T-cell (primary cell): ENCODE measurements at regions not wholly inside any gene's neighbourhood (a gene's known extent, or its start where the extent isn't known, plus 50 kb on each side); places are given as distances from the start of the nearest gene placed in this dataset.
"Not testable (repeated sequence)": the region's sequence is repeated elsewhere in the genome, so short reads cannot be mapped to it uniquely, and the experiment has no call there.

Source experiments
- ATAC-seq, 4 experiments: fragments of 200-7000 bp in 3 of 4; fragments of 150-1000 bp in 1 of 4; cut with Tn5 transposase; replicated peaks in 1 of 4; 1 replicate in 3 of 4; 2 replicates in 1 of 4; pipeline ENCODE4 v1.10.0; 2021; ENCODE audit warnings: moderate library complexity in 3 of 4, mild to moderate bottlenecking in 2 of 4, moderate number of reproducible peaks in 1 of 4
- CTCF ChIA-PET, 2 donors: fragments of 300-600 bp; sonication (Branson Sonifier 250); formaldehyde crosslinking; loops; one replicate each; lab custom pipeline; 2022; ENCODE audit warnings: antibody characterized with exemption in 2 of 2; lab: Charles Lee
- POLR2A ChIA-PET, 2 donors: fragments of 300-600 bp; sonication (Branson Sonifier 250); formaldehyde crosslinking; loops; one replicate each; lab custom pipeline; 2022; ENCODE audit warnings: antibody characterized with exemption in 2 of 2; lab: Charles Lee
- DNase-seq, 35 experiments: peaks; one replicate each; pipeline versions ENCODE4 v3.0.0 to v3.0.0-alpha.2; 2013 to 2023
- H3K27ac ChIP-seq: one replicate; pipeline ENCODE4 v1.5.1; 2013; ENCODE audit warnings: low read length
- H3K27me3 ChIP-seq, 2 experiments: replicated peaks in 1 of 2; 1 replicate in 1 of 2; 2 replicates in 1 of 2; pipeline versions ENCODE4 v1.6.1 to v1.7.0; 2013; ENCODE audit warnings: low read length in 1 of 2, mixed read lengths in 1 of 2; ENCODE audit not compliant: control insufficient read depth in 2 of 2, insufficient read depth in 2 of 2; ENCODE audit errors: extremely low read depth in 1 of 2
- H3K36me3 ChIP-seq, 2 donors: 1 replicate in 1 of 2; 2 replicates in 1 of 2; pipeline versions ENCODE4 v1.6.1 to v1.7.0; 2013; ENCODE audit warnings: low read length in 1 of 2; ENCODE audit not compliant: control insufficient read depth in 2 of 2, insufficient read depth in 1 of 2; ENCODE audit errors: extremely low read depth in 1 of 2
- H3K4me1 ChIP-seq, 2 experiments: 1 replicate in 1 of 2; 2 replicates in 1 of 2; pipeline versions ENCODE4 v1.6.1 to v1.7.0; 2013; ENCODE audit warnings: low read length in 2 of 2, mixed read lengths in 1 of 2; ENCODE audit not compliant: insufficient read depth in 2 of 2, control insufficient read depth in 1 of 2; ENCODE audit errors: extremely low read depth in 1 of 2
- H3K4me3 ChIP-seq, 2 donors: 1 replicate in 1 of 2; 2 replicates in 1 of 2; pipeline versions ENCODE4 v1.5.1 to v1.7.0; 2013; ENCODE audit warnings: mild to moderate bottlenecking in 2 of 2, low read length in 1 of 2, moderate library complexity in 1 of 2; ENCODE audit not compliant: control insufficient read depth in 1 of 2; ENCODE audit errors: extremely low read depth in 1 of 2
- H3K9me3 ChIP-seq: 2 replicates; pipeline ENCODE4 v1.7.0; 2013
- H3K27ac Mint-ChIP-seq, 2 donors: one replicate each; pipeline ENCODE4 v1.8.0; 2020 to 2021; ENCODE audit warnings: mild to moderate bottlenecking in 2 of 2, mixed read lengths in 2 of 2
- H3K27me3 Mint-ChIP-seq, 2 donors: one replicate each; pipeline ENCODE4 v1.8.0; 2021 to 2022; ENCODE audit warnings: mixed read lengths in 2 of 2
- H3K36me3 Mint-ChIP-seq: one replicate; pipeline ENCODE4 v1.8.0; 2021; ENCODE audit warnings: mixed read lengths
- H3K4me1 Mint-ChIP-seq, 3 donors: one replicate each; pipeline ENCODE4 v1.8.0; 2020 to 2022; ENCODE audit warnings: mixed read lengths in 3 of 3, mild to moderate bottlenecking in 1 of 3
- H3K4me3 Mint-ChIP-seq, 3 donors: one replicate each; pipeline ENCODE4 v1.8.0; 2020 to 2022; ENCODE audit warnings: mild to moderate bottlenecking in 3 of 3, mixed read lengths in 3 of 3, moderate library complexity in 3 of 3
- H3K9me3 Mint-ChIP-seq, 3 donors: one replicate each; pipeline ENCODE4 v1.8.0; 2020 to 2022; ENCODE audit warnings: mixed read lengths in 3 of 3
- WGBS: methylation state at CpG from one replicate; pipeline ENCODE4 v1.1.5; 2013; ENCODE audit warnings: missing lambda C conversion rate; ENCODE audit not compliant: insufficient coverage; 5-methylcytosine and 5-hydroxymethylcytosine counted together

DNA sequence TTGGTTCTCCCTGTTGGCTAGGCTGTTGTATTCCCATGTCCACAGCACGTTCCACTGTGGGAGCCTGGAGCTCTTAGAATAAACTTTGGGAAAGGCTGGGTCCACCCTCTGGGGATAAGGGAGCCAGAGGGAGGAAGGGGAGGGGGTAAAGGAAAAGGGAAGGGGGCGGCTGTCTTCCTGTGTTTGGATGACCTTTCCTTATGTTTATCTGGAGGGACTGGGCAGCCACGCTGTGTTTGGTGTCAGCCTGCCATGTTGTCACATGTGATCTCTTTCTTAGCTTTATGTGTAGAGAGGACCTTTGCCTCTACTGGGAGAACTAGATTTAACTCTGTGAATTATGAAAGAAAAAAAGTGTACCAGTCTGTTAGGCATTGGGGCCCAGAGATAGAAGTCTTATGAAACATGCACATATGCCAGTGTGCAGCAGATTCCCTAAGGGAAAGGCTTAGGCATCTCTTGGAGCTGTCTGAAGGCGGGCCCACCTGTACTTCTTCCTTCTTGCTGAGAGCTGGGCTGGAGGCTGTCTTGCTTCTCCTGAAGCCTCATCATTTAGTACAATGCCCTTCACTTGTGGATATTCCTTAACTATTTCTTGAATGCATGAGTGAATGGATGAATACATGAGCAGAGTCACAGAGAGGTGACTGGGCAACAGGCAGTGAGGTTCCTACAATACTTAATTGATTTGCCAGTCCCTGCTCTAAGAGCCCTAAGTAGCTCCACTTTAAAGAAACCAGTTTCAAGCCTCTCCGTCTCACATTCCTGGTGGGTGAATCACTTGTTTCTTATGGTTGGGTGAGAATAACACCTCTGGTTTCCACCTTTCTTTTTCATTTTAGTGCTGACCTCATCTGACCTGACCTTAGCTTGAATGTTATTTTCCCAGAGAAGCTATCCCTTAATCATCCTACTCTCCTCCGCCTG lies 62.5 kb upstream of the ARHGAP29 start:
- ATAC-seq (no peak), DNase-seq (no peak)
- Histone ChIP-seq H3K9me3 (no peaks in the 10 kb centered on the region), H3K27ac (no peak overlapping the region), H3K36me3 (no peaks in the 10 kb centered on the region), H3K27me3 (peaks cover 0 to 16% of the 10 kb centered on the region in 2 experiments), H3K4me3 (no peak overlapping the region), H3K4me1 (no peaks in the 10 kb centered on the region)
- Mint-ChIP-seq H3K4me1 (no peaks in the 10 kb centered on the region), H3K9me3 (no peaks in the 10 kb centered on the region), H3K4me3 (no peak overlapping the region), H3K27ac (no peak overlapping the region), H3K36me3 (no peaks in the 10 kb centered on the region), H3K27me3 (peaks cover 9 to 18% of the 10 kb centered on the region in 2 donors)
- ChIA-PET CTCF (interaction anchor here in 1 of 2 donors (0.5 kb wide), 1 partner anchor 1524 kb away, joined by 5 read pairs; no protein-coding TSS in a partner anchor), POLR2A (no interaction called here)
- 72% methylated on average over 3 of the region's 6 CpGs for WGBS

DNA sequence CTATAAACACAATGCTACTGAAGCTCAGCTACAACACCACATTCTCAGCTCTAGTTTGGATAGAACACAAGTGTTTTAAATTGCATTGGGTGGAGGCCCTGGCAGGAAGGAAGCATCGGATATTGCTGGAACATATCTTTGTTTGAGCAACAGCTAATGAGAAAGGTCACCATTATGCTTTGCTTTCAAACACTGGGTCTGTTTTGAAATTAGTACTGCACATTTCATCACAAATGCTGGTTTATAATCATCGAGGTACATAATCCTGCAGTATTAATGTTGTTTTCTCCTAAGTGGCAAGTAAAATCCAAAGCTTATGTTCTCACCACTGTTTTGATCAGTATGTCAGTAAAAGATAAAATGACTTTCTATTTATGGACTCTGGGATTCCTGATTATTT lies 61.5 kb upstream of the ARHGAP29 start:
- no peaks in the 10 kb centered on the region for H3K9me3 Mint-ChIP-seq
- no CpG with 5 or more reads among the region's 2 CpGs for WGBS
- peaks cover 10 to 14% of the 10 kb centered on the region in 2 donors for H3K27me3 Mint-ChIP-seq
- DNase-seq (no peak), ATAC-seq (no peak)
- no peaks in the 10 kb centered on the region for H3K4me1 Mint-ChIP-seq
- no peaks in the 10 kb centered on the region for H3K36me3 ChIP-seq
- no peak overlapping the region for H3K4me3 Mint-ChIP-seq
- H3K27me3 ChIP-seq: peaks cover 0 to 12% of the 10 kb centered on the region in 2 experiments
- ChIA-PET CTCF (no interaction called here), POLR2A (no interaction called here)
- H3K4me3 ChIP-seq: no peak overlapping the region
- H3K4me1 ChIP-seq: no peaks in the 10 kb centered on the region
- H3K36me3 Mint-ChIP-seq: no peaks in the 10 kb centered on the region
- H3K27ac Mint-ChIP-seq: no peak overlapping the region
- H3K9me3 ChIP-seq: no peaks in the 10 kb centered on the region
- H3K27ac ChIP-seq: no peak overlapping the region

GRCh38 chr1:94296018-94296417 lies 58.6 kb upstream of the ARHGAP29 start:
- no peaks in the 10 kb centered on the region for H3K36me3 ChIP-seq
- ATAC-seq (no peak), DNase-seq (no peak)
- Mint-ChIP-seq H3K27ac (no peak overlapping the region), H3K9me3 (no peaks in the 10 kb centered on the region), H3K27me3 (peaks cover 25 to 26% of the 10 kb centered on the region in 2 donors), H3K4me3 (no peak overlapping the region), H3K36me3 (no peaks in the 10 kb centered on the region), H3K4me1 (no peaks in the 10 kb centered on the region)
- no peaks in the 10 kb centered on the region for H3K9me3 ChIP-seq
- no peaks in the 10 kb centered on the region for H3K4me1 ChIP-seq
- ChIA-PET POLR2A (no interaction called here), CTCF (no interaction called here)
- WGBS: no CpG with 5 or more reads among the region's 5 CpGs
- no peak overlapping the region for H3K4me3 ChIP-seq
- peaks cover 0 to 12% of the 10 kb centered on the region in 2 experiments for H3K27me3 ChIP-seq
- no peak overlapping the region for H3K27ac ChIP-seq

GRCh38 chr1:94292978-94293377 lies 55.6 kb upstream of the ARHGAP29 start:
- H3K4me1 Mint-ChIP-seq, H3K27ac Mint-ChIP-seq, H3K4me1 ChIP-seq, H3K9me3 ChIP-seq, DNase-seq, CTCF ChIA-PET, H3K36me3 Mint-ChIP-seq, ATAC-seq, H3K9me3 Mint-ChIP-seq, H3K36me3 ChIP-seq, POLR2A ChIA-PET, H3K4me3 Mint-ChIP-seq, H3K27ac ChIP-seq, H3K4me3 ChIP-seq: not testable (repeated sequence)
- H3K27me3 ChIP-seq: peaks cover 0 to 10% of the 10 kb centered on the region in 2 experiments
- 90% methylated on average over 8 of the region's 8 CpGs for WGBS
- H3K27me3 Mint-ChIP-seq: peaks cover 28% of the 10 kb centered on the region in 2 donors

- CTCF ChIA-PET, H3K27me3 ChIP-seq, H3K27ac ChIP-seq, H3K4me3 ChIP-seq, H3K9me3 Mint-ChIP-seq, ATAC-seq, POLR2A ChIA-PET, H3K9me3 ChIP-seq, H3K36me3 ChIP-seq, H3K4me3 Mint-ChIP-seq, H3K27ac Mint-ChIP-seq, H3K36me3 Mint-ChIP-seq, H3K4me1 ChIP-seq, H3K4me1 Mint-ChIP-seq, DNase-seq: not testable (repeated sequence)
- WGBS: no CpG with 5 or more reads among the region's 1 CpG
- H3K27me3 Mint-ChIP-seq: peaks cover 34 to 35% of the 10 kb centered on the region in 2 donors
Measured at GRCh38 chr1:94289244-94289643, 51.9 kb upstream of the ARHGAP29 start.
